Spinal cord (tissue), 9 donors: ENCODE measurements at regions not wholly inside any gene's neighbourhood (a gene's known extent, or its start where the extent isn't known, plus 50 kb on each side); places are given as distances from the start of the nearest gene placed in this dataset.
A peak's percentile ranks its signal among the peaks of the same experiment; 100 is the strongest.

ENCODE experiments used
- DNase-seq, 6 donors: peaks; one replicate each; pipeline versions ENCODE4 v3.0.0 to v3.0.0-alpha.2; 2013 to 2015; ENCODE audit warnings: low spot score in 6 of 6, low read depth in 4 of 6
- H3K27ac ChIP-seq: one replicate; pipeline ENCODE4 v1.5.1; 2013; ENCODE audit warnings: low read depth, low read length, control low read depth
- H3K27me3 ChIP-seq: one replicate; pipeline ENCODE4 v1.6.1; 2013; ENCODE audit warnings: low read length; ENCODE audit not compliant: control insufficient read depth, insufficient read depth
- H3K36me3 ChIP-seq: one replicate; pipeline ENCODE4 v1.6.1; 2013; ENCODE audit warnings: low read length; ENCODE audit not compliant: control insufficient read depth, insufficient read depth
- H3K4me1 ChIP-seq: one replicate; pipeline ENCODE4 v1.6.1; 2013; ENCODE audit warnings: low read length; ENCODE audit not compliant: control insufficient read depth, insufficient read depth
- H3K4me3 ChIP-seq: one replicate; pipeline ENCODE4 v1.5.1; 2013; ENCODE audit warnings: low read depth, low read length, control low read depth
- H3K9me3 ChIP-seq: one replicate; pipeline ENCODE4 v1.6.1; 2013; ENCODE audit warnings: low read length; ENCODE audit not compliant: control insufficient read depth, insufficient read depth
- WGBS: methylation state at CpG from one replicate; pipeline ENCODE4 v1.1.5; 2013; ENCODE audit warnings: missing lambda C conversion rate; ENCODE audit not compliant: insufficient coverage; 5-methylcytosine and 5-hydroxymethylcytosine counted together
- donor health status: healthy.

GRCh38 chr1:55311979-55312378 lies 96.8 kb upstream of the USP24 start:
- WGBS: 56% methylated on average over 3 of the region's 4 CpGs
- Histone ChIP-seq H3K9me3 (no peaks in the 10 kb centered on the region), H3K4me1 (no peaks in the 10 kb centered on the region), H3K36me3 (no peaks in the 10 kb centered on the region), H3K4me3 (no peak overlapping the region), H3K27ac (no peak overlapping the region), H3K27me3 (no peaks in the 10 kb centered on the region)
- no peak for DNase-seq

DNA sequence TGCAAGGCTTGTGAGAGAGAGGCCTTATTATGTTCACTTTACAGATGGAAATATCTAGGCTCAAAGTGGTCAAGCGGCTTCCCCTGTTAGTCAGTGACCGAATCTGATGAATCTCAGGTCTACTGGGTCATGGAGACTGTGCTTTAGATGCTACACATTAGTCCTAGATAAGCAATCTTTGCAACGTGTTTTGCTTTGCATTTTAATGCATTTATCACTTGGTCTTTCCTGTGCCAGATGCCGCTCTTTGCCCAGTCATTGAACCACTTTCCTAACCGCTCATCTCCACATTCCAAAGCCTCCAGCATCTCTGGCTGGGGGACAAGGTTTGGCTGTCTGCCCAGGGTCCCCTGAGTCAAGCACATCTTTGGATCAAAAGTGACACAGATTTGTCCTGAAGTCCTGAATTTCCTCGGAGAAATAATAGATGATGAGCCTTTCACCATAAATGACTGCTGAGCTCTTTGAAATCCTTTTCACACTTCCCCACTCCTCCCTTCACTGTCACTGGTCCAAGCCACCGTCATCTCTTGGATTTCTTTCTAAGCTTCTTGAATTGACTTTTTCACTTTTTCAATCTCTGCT lies 96.0 kb upstream of the USP24 start:
- H3K27me3 ChIP-seq: no peaks in the 10 kb centered on the region
- DNase-seq: peak in 2 of 6 donors; percentile 29 to 46
- no peaks in the 10 kb centered on the region for H3K9me3 ChIP-seq
- no peaks in the 10 kb centered on the region for H3K36me3 ChIP-seq
- WGBS: 38% methylated on average over 5 of the region's 7 CpGs
- no peak overlapping the region for H3K4me3 ChIP-seq
- H3K27ac ChIP-seq: no peak overlapping the region
- no peaks in the 10 kb centered on the region for H3K4me1 ChIP-seq

DNA sequence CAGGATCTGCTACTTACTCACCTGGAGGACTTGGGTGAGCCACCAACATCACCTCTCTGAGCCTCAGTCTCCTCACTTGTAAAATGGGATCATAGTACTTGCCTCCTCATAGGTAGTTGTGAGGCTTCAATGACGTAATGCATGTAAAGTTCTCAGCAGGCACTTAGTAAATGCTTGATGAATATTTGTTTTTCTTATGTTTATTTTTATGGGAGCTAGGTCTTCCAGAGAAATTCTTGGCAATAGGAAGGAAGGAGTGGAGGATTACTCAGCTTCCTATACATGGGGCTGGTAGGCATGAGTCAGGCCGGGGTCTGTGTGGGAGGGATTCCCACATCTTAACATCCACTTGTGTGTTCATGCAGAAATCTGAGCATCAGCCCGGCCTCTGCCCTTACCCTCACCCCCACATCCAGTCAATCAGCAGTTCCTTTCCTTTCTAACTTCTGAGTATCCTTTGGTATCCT lies 95.4 kb upstream of the USP24 start:
- Histone ChIP-seq H3K4me3 (no peak overlapping the region), H3K27me3 (no peaks in the 10 kb centered on the region), H3K4me1 (no peaks in the 10 kb centered on the region), H3K36me3 (no peaks in the 10 kb centered on the region), H3K27ac (no peak overlapping the region), H3K9me3 (no peaks in the 10 kb centered on the region)
- 100% methylated on average over 1 of the region's 3 CpGs for WGBS
- no peak for DNase-seq

DNA sequence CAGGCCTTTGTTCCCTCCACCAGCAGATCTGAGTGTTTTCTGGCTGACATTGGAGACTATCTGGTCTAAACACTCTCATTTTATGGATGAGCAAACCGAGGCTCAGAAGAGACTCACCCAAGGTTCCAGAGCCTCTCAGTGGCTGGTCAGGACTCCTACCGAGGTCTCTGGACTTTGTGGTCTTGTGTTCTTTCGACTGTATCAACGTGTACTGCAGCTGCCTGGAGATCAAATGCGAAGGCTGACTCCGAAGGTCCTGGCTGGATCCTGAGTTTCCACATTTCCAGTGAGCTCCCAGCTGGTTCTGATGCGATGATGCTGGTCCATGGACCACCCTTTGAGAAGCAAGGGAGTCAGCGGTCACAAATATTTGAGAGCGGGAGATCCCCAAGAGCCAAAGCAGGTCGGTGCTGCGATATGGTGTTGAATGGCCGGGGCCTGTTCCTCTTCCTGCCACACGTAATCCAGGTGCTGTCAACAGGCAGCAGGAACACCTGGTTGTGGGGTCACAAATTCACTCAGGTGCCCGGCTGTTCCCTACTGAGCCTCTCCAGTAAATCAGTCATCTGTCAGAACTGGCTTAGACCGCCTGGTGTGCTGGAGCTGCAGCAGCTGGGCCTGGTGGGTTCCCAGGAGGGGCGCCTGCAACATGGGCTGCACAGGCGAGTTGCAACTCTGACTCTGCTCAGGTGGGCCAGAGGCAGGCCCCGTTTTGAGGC lies 94.8 kb upstream of the USP24 start:
- H3K36me3 ChIP-seq: no peaks in the 10 kb centered on the region
- DNase-seq: no peak
- no peak overlapping the region for H3K27ac ChIP-seq
- H3K9me3 ChIP-seq: no peaks in the 10 kb centered on the region
- H3K4me3 ChIP-seq: no peak overlapping the region
- H3K27me3 ChIP-seq: no peaks in the 10 kb centered on the region
- H3K4me1 ChIP-seq: no peaks in the 10 kb centered on the region
- 82% methylated on average over 17 of the region's 18 CpGs for WGBS

GRCh38 chr1:55309053-55309452 lies 93.9 kb upstream of the USP24 start:
- WGBS: 95% methylated on average over 2 of the region's 2 CpGs

DNA sequence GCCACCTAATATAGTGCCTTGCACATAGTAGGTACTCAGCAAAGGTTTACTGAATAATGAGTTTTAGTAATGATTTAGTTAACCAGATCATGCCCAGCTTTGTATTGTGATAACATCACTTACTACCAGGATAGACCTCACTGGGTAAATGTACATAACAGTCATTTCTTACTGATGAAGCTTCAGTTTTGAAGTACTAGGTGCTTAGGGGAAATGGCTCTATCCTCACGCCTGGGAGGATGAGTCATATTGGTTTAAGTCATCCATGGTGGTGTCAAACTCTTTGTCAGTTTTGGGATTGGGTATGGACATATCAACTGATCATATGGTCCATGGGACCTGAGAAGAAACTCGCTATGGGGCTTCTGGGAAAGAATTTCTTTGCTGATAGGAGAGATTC lies 90.6 kb upstream of the USP24 start:
- DNase-seq: no peak
- 17% methylated on average over 1 of the region's 2 CpGs for WGBS
- no peak overlapping the region for H3K27ac ChIP-seq
- H3K27me3 ChIP-seq: no peaks in the 10 kb centered on the region
- H3K4me1 ChIP-seq: no peaks in the 10 kb centered on the region
- no peak overlapping the region for H3K4me3 ChIP-seq
- H3K9me3 ChIP-seq: no peaks in the 10 kb centered on the region
- no peaks in the 10 kb centered on the region for H3K36me3 ChIP-seq

More at GRCh38 chr1:55309053-55309452, 93.9 kb upstream of the USP24 start:
- Histone ChIP-seq H3K9me3 (no peaks in the 10 kb centered on the region), H3K4me3 (no peak overlapping the region), H3K27me3 (no peaks in the 10 kb centered on the region), H3K36me3 (no peaks in the 10 kb centered on the region), H3K27ac (no peak overlapping the region), H3K4me1 (no peaks in the 10 kb centered on the region)
- DNase-seq: no peak

DNA sequence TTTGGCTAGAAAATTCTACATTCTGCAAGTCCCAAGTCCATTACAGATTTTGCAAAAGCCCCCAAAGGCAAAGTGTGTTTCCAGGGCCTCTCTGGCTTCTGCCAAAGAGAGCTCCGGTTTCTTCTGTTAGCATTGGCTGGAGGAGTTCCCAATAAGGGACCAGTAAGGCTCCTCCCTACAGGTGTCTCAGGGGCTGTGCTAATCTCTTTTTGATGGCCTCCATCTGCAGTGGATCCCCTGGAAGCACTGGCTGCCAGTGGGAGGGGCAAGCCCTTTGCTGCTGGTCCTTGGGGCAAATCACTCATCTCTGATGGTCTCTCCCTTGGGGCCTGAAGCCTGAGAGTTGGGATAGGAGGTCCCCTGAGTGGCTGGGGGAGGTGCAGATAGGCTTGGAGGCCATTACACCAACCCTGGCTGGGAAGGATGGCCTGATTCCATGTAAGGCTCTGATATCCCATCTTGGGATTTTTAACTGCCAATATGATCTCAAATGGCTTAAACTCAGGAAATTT lies 89.1 kb upstream of the USP24 start:
- H3K4me3 ChIP-seq: no peak overlapping the region
- no peak overlapping the region for H3K27ac ChIP-seq
- 29% methylated on average over 1 of the region's 1 CpG for WGBS
- H3K4me1 ChIP-seq: no peaks in the 10 kb centered on the region
- H3K9me3 ChIP-seq: no peaks in the 10 kb centered on the region
- H3K36me3 ChIP-seq: no peaks in the 10 kb centered on the region
- no peaks in the 10 kb centered on the region for H3K27me3 ChIP-seq
- DNase-seq: peak in 1 of 6 donors; percentile 20

GRCh38 chr1:55302972-55303371 lies 87.8 kb upstream of the USP24 start:
- 93% methylated on average over 2 of the region's 2 CpGs for WGBS
- DNase-seq: no peak
- Histone ChIP-seq H3K27ac (no peak overlapping the region), H3K4me3 (no peak overlapping the region), H3K9me3 (no peaks in the 10 kb centered on the region), H3K4me1 (no peaks in the 10 kb centered on the region), H3K27me3 (no peaks in the 10 kb centered on the region), H3K36me3 (no peaks in the 10 kb centered on the region)

GRCh38 chr1:55301912-55302311 lies 86.7 kb upstream of the USP24 start:
- no peak for DNase-seq
- Histone ChIP-seq H3K4me3 (no peak overlapping the region), H3K4me1 (no peaks in the 10 kb centered on the region), H3K9me3 (no peaks in the 10 kb centered on the region), H3K36me3 (no peaks in the 10 kb centered on the region), H3K27me3 (no peaks in the 10 kb centered on the region), H3K27ac (no peak overlapping the region)
- WGBS: no CpG with 5 or more reads among the region's 2 CpGs

DNA sequence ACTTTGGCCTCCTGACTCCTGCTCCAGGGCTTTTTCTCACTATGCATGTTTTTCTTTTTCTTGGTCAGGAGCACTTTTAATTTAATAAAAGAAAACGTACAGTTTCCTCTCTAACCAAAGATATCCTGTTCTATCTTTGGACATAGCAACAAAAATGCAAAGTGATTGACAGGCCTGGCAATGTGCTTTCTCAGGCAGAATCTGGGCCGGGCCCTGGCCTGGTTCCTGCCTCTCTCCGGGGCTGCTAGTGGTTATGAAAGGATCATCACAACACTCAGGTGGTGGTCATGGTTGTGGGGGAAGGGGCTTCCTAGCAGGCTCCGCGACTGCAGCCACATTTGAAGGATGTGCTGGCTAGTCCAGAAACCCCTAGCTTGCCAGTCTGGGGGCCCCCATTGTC lies 85.8 kb upstream of the USP24 start:
- Histone ChIP-seq H3K36me3 (no peaks in the 10 kb centered on the region), H3K4me3 (no peak overlapping the region), H3K9me3 (no peaks in the 10 kb centered on the region), H3K4me1 (no peaks in the 10 kb centered on the region), H3K27me3 (no peaks in the 10 kb centered on the region), H3K27ac (no peak overlapping the region)
- DNase-seq: no peak
- WGBS: 56% methylated on average over 3 of the region's 5 CpGs
